ENCODE measurements at regions not wholly inside any gene's neighbourhood (a gene's known extent, or its start where the extent isn't known, plus 50 kb on each side); places are given as distances from the start of the nearest gene placed in this dataset.

DNA sequence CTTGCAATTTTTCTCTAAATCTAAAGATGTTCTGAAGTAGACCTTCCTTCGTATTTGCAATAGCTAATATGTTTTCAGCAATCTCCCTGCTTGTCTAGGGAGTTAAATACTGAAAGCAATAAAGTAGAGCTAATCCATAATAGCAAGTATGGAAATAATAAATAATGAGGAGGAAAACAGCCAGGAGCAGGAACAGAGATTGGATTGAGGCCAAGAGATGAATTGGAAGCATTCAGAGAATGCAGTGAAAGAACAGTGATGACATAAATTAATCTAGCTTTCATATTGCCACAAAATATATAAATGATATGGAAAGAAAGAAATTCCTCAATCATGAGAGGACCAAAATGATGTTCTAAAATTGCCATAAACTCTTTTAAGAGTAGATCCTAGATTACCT lies 679.7 kb downstream of the METTL4 start:
- DNase-seq = peak; percentile 14

DNA sequence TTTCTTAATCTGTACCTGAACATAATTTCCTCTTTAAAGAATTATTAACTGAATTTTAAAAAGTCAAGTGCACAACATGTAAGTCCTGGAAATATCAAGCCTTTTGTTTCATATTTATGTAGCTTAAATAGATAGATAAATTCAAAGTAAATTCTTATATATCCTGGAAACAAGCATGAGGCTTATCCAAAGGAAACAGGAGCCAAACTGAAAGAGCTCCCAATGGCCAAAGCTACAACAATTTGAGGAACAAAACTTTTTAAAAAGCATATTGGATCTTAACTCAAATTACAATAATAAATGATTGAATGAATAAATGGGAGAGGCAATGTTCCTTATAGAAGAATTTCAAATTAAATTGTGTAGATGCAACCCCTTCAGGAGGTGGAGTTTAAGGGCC lies 679.1 kb downstream of the METTL4 start:
- no peak for DNase-seq

DNA sequence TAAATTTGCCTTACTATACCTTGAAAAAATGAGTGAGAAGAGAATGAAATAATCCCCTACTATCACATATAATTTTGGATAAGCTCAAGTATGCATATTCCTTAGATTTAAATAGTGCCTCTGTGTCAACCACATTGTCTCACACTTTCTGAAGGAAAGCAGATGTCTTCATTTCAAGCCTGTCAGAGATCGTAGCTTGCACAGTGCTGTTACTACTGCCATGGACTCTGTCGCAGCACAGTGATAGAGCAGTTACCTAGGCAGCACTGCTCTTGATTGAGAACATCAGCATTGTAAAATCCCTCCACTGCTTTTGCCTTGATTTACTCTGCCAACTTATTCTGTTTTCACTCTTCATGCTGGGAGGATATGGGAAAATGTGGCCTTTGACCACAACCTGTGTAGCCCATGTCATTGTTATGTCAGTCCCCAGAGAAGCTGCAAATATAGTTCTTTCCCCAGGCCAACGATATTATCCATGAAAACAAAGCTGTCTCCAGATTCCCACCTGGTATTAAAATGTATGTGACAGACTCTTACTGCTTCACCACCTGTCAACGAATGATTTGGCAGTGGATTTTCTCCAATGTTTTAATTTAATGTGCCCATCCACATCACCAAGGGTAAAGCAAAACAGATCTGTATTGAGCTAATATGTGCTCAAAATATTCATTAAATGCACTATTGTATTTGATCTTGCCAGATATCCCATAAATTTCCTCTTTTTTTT lies 675.7 kb downstream of the METTL4 start:
- DNase-seq = no peak

DNA sequence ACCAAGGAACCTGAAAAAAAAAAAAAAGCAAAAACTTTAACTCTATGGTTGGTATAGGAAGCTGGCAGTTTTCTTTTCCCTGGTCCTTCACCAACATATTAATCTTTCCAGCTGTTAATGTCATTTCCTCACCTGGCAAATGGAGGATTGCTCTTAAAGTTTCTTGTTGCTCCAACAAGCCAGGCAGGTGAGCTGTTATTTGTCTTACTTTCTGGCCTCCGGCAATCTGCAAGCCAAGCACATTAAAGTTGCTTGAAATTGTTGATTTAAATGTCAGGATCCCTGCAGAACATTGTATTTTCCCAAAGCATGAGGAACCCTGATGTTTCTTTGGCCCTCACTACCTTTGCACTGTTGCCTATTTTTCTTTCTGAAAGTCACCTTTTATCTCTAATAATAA lies 664.9 kb downstream of the METTL4 start:
- no peak for DNase-seq

DNA sequence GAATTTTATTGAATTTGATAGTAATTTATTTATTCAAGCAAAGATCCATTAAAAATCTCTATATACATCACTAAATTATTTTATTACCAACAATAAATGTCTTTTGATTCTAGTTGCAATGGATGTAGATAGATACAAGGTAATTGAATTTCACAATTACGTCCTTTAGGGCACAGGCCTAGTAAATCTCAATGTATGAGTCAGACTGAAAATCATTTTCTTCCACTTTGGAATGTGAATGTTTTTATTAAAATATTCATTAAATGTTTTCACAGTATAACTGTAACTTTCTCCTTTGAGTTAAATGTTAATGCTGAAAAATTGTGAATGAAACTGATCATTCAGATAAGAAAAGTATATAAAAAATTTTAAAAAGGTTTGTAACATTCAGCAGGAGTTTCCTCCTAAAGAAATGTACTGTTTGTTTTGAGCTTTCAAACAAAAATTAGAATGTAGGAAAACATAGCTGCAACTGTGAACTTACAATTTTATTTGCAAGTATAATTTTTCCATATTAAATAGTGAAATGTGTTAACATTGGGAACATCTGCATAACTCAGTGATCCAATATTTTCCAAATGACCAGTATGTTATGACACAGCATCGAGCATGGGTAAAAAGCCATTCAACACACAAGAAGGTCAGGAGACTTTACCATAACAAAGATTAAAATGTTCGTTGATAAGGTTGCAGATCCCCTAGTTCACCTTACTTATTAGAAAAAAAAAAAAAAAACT lies 663.7 kb downstream of the METTL4 start:
- DNase-seq = no peak

DNA sequence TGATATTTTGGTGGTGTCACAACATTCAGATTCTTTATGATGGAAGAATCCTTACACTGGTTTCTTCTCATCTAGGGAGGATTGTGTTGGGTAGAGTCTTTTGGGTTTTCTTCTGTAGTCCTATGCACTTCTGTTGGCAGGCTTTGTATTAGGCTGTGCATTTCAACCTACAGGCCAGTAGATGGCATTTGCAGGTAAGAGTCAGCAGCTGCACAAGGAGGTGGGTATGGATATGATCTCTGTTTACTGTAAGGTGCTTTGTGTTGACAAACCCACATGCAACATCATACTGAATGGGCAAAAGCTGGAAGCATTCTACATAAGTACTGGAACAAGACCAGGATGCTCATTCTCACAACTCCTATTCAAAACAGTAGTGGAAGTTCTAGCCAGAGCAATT lies 656.8 kb downstream of the METTL4 start:
- no peak for DNase-seq

DNA sequence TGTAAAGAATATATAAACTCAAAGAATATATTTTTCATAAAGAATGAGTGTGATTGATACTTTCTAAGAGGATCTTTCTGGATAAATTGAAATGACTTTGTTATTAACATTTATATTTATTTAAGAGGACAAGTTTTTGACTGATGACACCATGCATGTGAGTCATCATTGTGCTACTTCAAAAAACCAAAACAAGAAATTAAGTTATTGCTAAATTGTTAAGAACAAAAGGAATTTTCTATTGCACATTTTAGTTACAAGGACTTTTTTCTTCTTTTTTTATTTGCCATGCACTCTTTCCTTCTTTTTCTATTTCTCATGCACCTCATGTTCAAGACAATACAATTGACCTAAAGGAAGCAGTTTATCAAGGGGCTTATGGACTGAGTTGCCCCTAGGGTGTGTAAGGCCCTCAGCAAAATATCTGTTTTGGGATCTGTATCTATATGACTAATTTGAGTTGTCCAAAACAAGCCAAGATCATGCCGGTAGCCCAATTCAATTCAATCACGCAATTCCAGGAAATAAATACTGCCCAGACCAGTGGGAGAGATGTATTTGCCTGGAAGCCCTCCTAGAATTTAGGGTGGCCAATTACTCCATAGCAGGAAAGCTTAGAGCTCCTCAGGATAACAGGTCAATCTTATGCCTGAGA lies 654.3 kb downstream of the METTL4 start:
- DNase-seq = no peak

DNA sequence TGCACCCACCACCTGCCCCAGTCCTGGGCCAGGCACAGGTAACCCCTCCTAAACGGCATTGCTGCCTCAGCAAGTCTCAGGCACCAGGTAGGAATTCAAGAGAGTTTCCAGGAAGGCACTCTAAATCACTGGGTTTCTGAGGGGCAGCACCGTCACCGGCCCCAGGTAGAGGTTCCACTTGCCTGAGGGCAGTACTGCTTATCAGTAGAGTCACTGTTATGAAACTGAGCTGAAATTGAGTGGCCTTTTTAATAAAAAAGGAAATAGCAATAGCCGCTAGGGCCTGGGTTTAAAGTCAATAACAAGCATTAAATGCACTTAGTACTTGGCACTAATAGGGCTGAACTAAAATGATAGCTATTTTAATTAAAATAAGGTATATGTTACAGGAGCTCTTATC lies 653.7 kb downstream of the METTL4 start:
- no peak for DNase-seq

DNA sequence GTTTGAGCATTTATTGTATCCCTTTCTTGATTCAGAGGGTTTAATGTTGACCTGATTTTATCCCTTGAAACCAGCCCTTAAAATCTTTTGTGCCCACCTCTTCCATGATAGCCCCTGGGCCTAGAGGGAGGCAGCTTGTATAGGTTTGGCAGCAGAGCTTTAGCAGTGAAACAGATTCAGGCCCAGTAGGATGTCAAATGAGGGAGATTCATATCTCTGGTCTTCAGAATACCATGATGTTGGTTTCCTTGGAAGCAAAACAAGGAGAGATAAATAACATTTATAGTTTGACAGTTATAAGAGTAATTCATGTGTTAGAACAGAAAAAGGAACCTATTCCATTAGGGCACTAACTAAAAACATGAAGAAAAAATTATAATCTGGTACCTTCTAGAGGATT lies 649.2 kb downstream of the METTL4 start:
- no peak for DNase-seq

DNA sequence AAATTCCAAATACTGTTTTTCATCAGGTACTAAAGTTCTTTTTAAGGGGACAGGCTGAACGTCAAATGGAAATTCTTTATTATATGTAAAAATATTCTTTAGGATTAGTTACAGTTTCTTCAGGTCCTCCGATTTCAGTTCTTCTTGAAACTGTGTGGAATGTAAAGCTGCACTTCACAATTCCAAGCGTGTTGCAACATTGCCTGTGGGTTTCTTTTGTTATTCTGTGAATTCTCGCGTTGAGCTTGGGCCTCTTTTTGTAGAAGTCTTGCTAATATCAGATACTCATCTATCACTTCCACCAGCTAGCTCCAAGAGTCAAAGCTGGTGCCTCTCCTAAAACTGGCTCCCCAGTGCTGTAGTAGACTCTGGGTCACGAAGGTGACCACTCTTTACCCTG lies 642.6 kb downstream of the METTL4 start:
- no peak for DNase-seq

DNA sequence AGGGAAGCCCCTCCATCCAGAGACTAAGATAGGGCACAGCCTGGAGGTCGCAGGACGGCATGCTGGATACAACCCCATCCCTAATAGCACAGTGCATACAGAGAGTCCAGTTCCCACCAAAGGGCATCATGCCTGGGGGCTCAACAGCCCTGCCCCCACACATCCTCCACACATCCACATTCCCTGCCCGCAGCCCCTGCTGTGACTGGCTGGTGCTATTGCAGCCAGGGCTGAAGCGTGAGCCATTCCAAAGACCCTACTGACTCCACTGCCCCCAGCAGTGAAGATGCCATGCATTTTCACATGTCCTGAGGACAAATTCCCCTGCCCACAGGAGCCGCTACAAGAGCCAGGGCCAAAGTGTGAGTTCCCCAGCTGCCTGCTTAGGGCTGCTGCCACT lies 641.6 kb downstream of the METTL4 start:
- no peak for DNase-seq

DNA sequence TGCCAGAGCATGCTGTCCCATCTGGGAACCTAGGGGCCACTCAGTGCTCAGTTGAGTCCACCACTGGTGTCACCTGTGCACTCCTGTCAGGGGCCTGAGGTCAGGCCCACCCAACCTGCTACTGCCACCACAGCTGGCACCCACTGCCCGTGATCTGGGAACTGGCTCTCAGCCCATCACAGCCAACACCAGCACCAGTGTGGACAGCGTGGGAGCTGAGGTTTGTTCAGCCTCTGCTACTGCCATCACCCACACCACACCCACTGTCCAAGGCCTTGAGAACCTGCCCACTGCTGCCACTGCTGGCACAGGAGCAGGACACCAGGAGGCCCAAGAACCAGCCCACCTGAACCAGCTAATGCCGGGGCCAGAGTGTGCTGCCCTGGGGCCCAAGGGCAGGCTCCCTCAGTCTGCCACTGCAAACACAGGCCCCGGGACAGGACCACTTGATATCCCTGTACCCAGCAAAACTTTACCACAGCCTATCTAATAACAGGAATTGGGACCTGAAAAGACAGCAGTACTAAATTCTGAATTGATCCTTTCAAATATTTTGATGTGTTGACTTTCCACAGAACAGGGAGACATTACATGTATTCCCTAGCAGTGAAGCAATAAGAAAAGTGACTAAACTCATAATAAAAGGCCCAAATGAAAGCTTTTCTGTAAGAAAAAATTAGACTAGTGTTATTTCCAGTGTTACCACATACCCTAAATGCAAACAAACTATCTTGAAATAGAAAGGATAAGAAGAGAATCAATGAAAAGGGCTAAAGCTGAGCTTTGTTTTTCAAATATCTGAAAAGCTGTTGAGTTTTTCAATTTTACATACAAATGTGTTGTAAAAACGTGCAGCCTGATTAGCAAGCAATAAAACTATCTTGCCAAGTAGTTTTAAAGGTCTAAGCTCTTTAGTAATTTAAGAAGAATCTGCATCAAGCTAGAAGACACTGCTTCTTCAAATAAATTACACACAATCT lies 640.7 kb downstream of the METTL4 start:
- no peak for DNase-seq

DNA sequence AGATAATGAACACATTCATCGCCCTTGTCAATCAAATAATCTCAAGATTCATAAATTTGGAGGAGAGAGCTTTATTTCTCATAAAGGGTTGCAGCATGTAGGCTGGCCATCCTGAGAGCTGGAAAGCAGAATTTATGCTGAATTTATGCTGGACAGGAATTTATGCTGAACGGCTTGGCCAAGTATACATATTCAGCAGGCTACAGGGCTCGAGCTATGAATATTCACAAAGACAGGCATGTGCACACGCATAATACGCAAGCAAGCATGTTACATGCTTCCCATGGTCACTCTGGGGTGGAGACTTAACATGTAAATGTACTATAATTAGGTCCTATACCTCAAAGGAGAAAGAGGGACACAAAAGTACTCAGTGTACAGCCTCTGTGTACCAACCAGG lies 618.8 kb downstream of the METTL4 start:
- no peak for DNase-seq

DNA sequence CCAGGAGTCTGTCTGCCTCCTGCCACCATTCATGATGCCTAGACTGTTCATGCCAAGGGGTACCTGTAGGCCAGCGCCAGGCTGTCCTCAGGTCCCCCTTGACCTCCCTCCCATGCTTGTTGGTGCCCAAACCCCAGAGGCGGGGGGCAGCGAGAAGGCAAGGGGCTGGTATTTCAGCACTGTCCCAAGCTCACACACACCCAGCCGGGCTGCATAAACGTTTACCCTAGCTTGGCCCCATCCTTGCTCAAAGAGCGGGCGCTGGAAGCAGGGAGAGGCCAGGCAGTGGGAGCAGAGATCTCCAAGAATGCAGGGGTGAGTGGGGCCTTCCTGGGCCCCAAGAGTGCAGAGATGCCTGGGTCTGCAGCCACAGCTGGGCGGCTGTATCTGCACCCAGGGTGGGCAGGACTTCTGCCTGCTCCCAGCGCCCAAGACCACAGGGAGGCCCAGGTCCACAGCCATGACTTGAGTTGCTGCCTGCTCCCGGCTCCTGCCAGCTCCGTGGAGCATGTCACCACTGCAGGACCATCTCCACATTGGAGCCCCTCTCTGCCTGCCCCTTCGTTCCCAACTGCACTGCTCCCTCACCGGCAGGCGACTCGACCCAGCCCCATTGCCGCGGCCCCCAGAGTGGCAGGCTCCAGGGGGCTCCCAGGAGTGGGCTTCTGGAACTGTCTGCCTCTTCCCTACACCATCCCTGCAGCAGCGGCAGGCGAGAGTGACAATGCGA lies 616.6 kb downstream of the METTL4 start:
- no peak for DNase-seq

DNA sequence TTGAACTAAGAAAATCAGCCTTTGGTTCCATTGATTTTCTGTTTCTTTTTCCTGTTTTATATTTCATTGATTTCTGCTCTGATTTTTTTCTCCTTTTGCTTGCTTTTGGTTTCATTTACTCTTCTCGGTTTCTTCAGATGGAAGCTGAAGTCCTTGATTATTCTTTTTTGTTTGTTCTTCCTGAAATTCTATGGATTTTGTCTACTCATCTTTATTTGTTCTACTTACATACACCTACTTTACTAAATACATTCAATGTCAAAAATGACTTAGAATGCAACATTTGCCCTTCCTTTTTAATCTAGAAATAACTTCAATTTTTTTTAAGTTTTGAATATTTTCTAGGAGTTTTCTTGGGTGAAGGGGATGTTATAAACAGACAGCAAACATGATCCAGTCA lies 612.5 kb downstream of the METTL4 start:
- no peak for DNase-seq

DNA sequence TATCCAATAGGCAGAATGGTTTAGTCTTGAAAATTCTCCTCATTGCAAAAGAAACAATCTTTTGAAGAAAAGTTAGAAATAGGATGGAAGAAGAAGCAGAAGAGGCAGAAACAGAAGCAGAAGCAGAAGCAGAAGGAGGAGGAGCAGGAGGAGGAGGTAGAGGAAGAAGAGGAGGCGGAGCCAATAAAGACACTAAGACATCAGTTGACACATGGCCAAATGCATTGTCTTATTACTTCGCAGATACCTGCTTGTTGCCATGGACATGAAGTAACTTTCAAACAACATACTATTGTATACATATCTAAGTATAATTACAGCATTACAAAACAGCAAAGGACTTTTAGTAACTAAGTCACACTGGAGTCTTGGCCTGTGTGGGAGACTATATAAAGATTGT lies 606.3 kb downstream of the METTL4 start:
- DNase-seq = no peak

DNA sequence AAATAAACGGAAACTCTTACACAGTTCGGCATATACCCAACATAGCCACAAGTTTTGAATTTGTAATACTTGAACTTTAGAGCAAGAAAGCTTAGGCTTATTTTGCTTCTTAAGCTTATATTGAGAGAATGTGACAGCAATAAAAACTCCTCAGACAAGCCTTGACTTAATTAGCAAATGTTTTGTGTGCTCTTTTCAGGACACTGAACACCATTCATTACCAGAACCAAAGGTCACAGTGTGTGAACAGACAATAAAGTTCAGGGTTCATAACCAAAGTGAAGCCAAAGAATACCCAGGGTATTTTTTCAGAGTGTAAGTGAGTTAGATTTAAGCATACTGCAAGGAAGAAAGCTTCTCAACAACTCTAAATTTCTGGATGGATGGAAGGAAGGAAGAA lies 605.8 kb downstream of the METTL4 start:
- no peak for DNase-seq

DNA sequence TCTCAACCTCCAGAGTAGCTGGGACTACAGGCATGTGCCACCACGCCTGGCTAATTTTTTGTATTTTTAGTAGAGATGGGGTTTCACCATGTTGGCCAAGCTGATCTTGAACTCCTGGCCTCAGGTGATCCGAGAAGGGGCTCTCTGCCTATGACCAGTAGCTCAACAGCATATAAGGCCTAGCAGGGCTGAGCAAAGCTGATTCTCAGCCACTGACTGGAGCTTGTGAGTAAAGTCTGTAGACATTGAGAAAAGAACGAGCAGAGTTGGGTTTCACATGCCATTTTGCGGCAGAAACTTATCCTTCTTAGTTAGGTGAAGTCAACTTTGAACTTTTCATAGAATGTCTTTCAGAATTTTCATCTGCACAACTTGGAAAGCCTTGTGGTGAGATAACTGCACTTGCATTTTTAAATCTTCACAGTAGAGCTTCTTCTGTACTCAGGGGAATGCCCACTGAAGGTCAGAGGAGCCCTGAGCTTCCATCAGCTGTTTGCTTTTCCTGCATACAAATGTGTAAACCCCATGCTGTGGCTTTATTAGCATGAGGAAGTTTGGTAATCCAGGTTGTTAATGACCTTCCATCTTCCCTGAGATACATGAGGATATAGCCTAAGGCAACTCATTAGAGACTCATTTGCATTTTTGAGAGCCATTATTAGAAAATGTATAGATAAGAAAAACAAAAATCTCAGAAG lies 602.4 kb downstream of the METTL4 start:
- DNase-seq = no peak

DNA sequence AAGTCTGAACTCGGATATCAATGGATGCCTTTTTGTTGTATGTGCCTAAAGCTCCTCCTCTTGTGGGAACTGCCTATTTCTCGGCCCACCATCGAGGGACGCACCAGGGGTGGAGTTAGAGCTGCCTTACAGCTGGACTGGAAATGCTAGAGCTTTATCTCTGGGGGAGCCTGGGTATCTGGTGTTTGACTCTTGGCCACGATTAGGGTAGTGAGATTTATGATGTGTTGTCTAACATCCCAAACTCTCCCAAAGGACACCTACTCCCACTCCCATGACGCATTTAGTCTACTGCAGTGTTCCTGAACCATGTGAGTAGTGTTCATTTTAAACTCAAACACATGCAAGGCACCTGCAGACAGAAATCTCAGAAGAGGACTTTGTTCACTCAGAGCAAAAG lies 594.8 kb downstream of the METTL4 start:
- no peak for DNase-seq

DNA sequence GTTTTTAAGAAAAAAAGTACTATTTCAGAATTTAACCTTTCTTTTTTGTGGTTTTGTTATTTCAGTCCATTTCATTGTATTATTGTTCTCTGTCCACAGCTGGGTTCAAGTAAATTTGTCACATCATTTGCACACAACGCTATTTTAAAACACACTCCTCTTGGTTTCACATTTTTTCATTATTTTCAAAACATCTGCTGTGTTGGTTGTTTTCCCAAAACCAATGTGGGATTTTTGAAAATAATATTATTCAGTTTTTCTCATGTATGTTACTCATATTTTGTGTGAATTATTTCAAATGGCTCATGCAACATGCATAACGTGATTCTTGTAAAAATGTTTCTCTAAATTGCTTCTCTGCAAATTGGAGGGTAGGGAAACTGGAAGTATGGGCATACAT lies 589.2 kb downstream of the METTL4 start:
- DNase-seq = no peak

DNA sequence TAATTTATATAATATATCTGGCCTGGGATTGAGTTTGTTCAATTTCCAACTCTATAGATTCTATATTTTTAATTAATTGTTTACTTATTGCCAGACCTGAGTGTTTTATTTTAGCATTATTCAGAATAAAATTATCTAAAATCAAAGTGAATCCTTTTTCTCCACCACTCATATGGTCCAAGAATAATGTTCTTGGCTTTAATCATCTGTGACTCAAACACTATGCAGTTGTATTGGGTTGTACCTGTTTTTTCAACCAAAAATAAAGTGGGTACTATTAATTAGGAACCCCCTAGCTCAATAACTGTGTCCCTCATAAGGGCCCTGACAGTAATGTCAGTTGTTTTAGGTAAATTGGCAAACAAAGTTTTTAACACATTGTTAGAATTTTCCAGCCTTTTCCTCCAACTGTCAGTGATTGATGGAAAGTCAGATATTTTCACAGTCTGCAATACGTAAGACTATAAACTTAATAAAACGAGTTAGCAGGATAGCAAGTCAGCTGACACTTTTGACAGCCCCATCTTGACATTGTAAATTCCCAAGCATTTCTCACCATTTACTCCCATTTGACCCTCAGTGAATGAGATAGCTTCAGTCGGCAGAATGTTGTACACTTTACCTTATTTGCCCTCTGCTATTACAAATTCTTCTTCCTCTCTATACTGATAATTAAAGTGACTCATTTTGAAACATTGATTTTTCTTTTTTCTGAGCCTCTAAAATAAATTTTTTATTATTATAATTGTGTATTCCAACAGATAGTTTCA lies 587.4 kb downstream of the METTL4 start:
- DNase-seq = no peak
